T-cell (primary cell): ENCODE measurements at regions not wholly inside any gene's neighbourhood (a gene's known extent, or its start where the extent isn't known, plus 50 kb on each side); places are given as distances from the start of the nearest gene placed in this dataset.
"Not testable (repeated sequence)": the region's sequence is repeated elsewhere in the genome, so short reads cannot be mapped to it uniquely, and the experiment has no call there.

Experiments used
- ATAC-seq, 4 experiments: fragments of 200-7000 bp in 3 of 4; fragments of 150-1000 bp in 1 of 4; cut with Tn5 transposase; replicated peaks in 1 of 4; 1 replicate in 3 of 4; 2 replicates in 1 of 4; pipeline ENCODE4 v1.10.0; 2021; ENCODE audit warnings: moderate library complexity in 3 of 4, mild to moderate bottlenecking in 2 of 4, moderate number of reproducible peaks in 1 of 4
- CTCF ChIA-PET, 2 donors: fragments of 300-600 bp; sonication (Branson Sonifier 250); formaldehyde crosslinking; loops; one replicate each; lab custom pipeline; 2022; ENCODE audit warnings: antibody characterized with exemption in 2 of 2; lab: Charles Lee
- POLR2A ChIA-PET, 2 donors: fragments of 300-600 bp; sonication (Branson Sonifier 250); formaldehyde crosslinking; loops; one replicate each; lab custom pipeline; 2022; ENCODE audit warnings: antibody characterized with exemption in 2 of 2; lab: Charles Lee
- DNase-seq, 35 experiments: peaks; one replicate each; pipeline versions ENCODE4 v3.0.0 to v3.0.0-alpha.2; 2013 to 2023
- H3K27ac ChIP-seq: one replicate; pipeline ENCODE4 v1.5.1; 2013; ENCODE audit warnings: low read length
- H3K27me3 ChIP-seq, 2 experiments: replicated peaks in 1 of 2; 1 replicate in 1 of 2; 2 replicates in 1 of 2; pipeline versions ENCODE4 v1.6.1 to v1.7.0; 2013; ENCODE audit warnings: low read length in 1 of 2, mixed read lengths in 1 of 2; ENCODE audit not compliant: control insufficient read depth in 2 of 2, insufficient read depth in 2 of 2; ENCODE audit errors: extremely low read depth in 1 of 2
- H3K36me3 ChIP-seq, 2 donors: 1 replicate in 1 of 2; 2 replicates in 1 of 2; pipeline versions ENCODE4 v1.6.1 to v1.7.0; 2013; ENCODE audit warnings: low read length in 1 of 2; ENCODE audit not compliant: control insufficient read depth in 2 of 2, insufficient read depth in 1 of 2; ENCODE audit errors: extremely low read depth in 1 of 2
- H3K4me1 ChIP-seq, 2 experiments: 1 replicate in 1 of 2; 2 replicates in 1 of 2; pipeline versions ENCODE4 v1.6.1 to v1.7.0; 2013; ENCODE audit warnings: low read length in 2 of 2, mixed read lengths in 1 of 2; ENCODE audit not compliant: insufficient read depth in 2 of 2, control insufficient read depth in 1 of 2; ENCODE audit errors: extremely low read depth in 1 of 2
- H3K4me3 ChIP-seq, 2 donors: 1 replicate in 1 of 2; 2 replicates in 1 of 2; pipeline versions ENCODE4 v1.5.1 to v1.7.0; 2013; ENCODE audit warnings: mild to moderate bottlenecking in 2 of 2, low read length in 1 of 2, moderate library complexity in 1 of 2; ENCODE audit not compliant: control insufficient read depth in 1 of 2; ENCODE audit errors: extremely low read depth in 1 of 2
- H3K9me3 ChIP-seq: 2 replicates; pipeline ENCODE4 v1.7.0; 2013
- H3K27ac Mint-ChIP-seq, 2 donors: one replicate each; pipeline ENCODE4 v1.8.0; 2020 to 2021; ENCODE audit warnings: mild to moderate bottlenecking in 2 of 2, mixed read lengths in 2 of 2
- H3K27me3 Mint-ChIP-seq, 2 donors: one replicate each; pipeline ENCODE4 v1.8.0; 2021 to 2022; ENCODE audit warnings: mixed read lengths in 2 of 2
- H3K36me3 Mint-ChIP-seq: one replicate; pipeline ENCODE4 v1.8.0; 2021; ENCODE audit warnings: mixed read lengths
- H3K4me1 Mint-ChIP-seq, 3 donors: one replicate each; pipeline ENCODE4 v1.8.0; 2020 to 2022; ENCODE audit warnings: mixed read lengths in 3 of 3, mild to moderate bottlenecking in 1 of 3
- H3K4me3 Mint-ChIP-seq, 3 donors: one replicate each; pipeline ENCODE4 v1.8.0; 2020 to 2022; ENCODE audit warnings: mild to moderate bottlenecking in 3 of 3, mixed read lengths in 3 of 3, moderate library complexity in 3 of 3
- H3K9me3 Mint-ChIP-seq, 3 donors: one replicate each; pipeline ENCODE4 v1.8.0; 2020 to 2022; ENCODE audit warnings: mixed read lengths in 3 of 3
- WGBS: methylation state at CpG from one replicate; pipeline ENCODE4 v1.1.5; 2013; ENCODE audit warnings: missing lambda C conversion rate; ENCODE audit not compliant: insufficient coverage; 5-methylcytosine and 5-hydroxymethylcytosine counted together

DNA sequence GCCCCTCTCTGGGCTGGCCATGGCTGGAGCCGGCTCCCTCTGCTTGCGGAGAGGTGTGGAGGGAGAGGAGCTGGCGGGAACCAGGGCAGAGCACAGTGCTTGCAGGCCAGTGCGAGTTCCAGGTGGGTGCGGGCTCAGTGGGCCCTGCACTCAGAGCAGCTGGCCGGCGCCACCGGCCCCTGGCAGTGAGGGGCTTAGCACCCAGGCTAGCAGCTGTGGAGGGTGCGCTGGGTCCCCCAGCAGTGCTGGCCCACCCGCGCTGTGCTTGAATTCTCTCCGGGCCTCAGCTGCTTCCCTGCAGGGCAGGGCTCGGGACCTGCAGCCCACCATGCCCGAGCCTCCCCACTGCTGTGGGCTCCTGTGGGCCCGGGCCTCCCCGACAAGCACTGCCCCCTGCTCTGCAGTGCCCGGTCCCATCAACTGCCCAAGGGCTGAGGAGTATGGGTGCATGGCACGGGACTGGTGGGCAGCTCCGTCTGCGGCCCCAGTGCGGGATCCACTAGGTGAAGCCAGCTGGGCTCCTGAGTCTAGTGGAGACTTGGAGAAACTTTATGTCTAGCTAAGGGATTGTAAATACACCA is 61.2 kb upstream of the AGR3 start:
- POLR2A ChIA-PET: no interaction called here
- DNase-seq (no peak), ATAC-seq (no peak)
- no peaks in the 10 kb centered on the region for H3K9me3 ChIP-seq
- Mint-ChIP-seq H3K9me3 (peaks cover 8% of the 10 kb centered on the region in 3 donors), H3K27me3 (no peaks in the 10 kb centered on the region), H3K36me3 (peaks cover 5% of the 10 kb centered on the region), H3K27ac (no peak overlapping the region), H3K4me1 (peaks cover 13 to 26% (median 25%) of the 10 kb centered on the region in 3 donors), H3K4me3 (no peak overlapping the region)
- no peaks in the 10 kb centered on the region for H3K27me3 ChIP-seq
- H3K27ac ChIP-seq: no peak overlapping the region
- H3K4me1 ChIP-seq: peaks cover 0 to 33% of the 10 kb centered on the region in 2 experiments
- CTCF ChIA-PET: interaction anchor here in 1 of 2 donors (0.6 kb wide), 2 partner anchors 765 to 1407 kb away, joined by 3 to 5 read pairs; no protein-coding TSS in a partner anchor
- no peaks in the 10 kb centered on the region for H3K36me3 ChIP-seq
- H3K4me3 ChIP-seq: no peak overlapping the region
- WGBS: 90% methylated on average over 21 of the region's 21 CpGs

DNA sequence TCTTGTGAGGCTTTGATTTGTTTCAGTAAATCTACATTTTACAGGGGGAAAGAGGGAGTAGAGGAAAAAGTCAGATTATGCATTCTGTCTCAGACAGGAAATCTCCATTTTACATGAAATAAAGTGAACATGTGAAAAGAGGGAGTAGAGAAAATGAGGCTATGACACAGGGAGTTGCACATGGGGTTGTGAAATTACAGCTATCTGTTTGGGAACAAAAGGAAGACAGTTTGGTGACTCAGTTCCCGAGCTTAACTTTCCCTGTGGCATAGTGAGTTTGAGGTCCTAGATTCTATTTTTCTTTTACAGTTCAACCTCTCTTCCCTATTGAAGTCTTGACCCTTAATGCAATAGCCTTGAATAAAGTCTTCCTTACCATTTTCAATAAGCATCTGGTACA is 63.2 kb upstream of the AGR3 start:
- peaks cover 6 to 18% (median 15%) of the 10 kb centered on the region in 3 donors for H3K4me1 Mint-ChIP-seq
- ChIA-PET CTCF (no interaction called here), POLR2A (no interaction called here)
- H3K27me3 Mint-ChIP-seq: no peaks in the 10 kb centered on the region
- Histone ChIP-seq H3K36me3 (no peaks in the 10 kb centered on the region), H3K9me3 (no peaks in the 10 kb centered on the region), H3K4me1 (peaks cover 0 to 18% of the 10 kb centered on the region in 2 experiments), H3K27ac (no peak overlapping the region), H3K4me3 (no peak overlapping the region), H3K27me3 (no peaks in the 10 kb centered on the region)
- no CpG with 5 or more reads among the region's 1 CpG for WGBS
- no peak overlapping the region for H3K27ac Mint-ChIP-seq
- peaks cover 5% of the 10 kb centered on the region for H3K36me3 Mint-ChIP-seq
- no peak for DNase-seq
- no peak for ATAC-seq
- H3K4me3 Mint-ChIP-seq: no peak overlapping the region
- peaks cover 13 to 22% (median 19%) of the 10 kb centered on the region in 3 donors for H3K9me3 Mint-ChIP-seq

DNA sequence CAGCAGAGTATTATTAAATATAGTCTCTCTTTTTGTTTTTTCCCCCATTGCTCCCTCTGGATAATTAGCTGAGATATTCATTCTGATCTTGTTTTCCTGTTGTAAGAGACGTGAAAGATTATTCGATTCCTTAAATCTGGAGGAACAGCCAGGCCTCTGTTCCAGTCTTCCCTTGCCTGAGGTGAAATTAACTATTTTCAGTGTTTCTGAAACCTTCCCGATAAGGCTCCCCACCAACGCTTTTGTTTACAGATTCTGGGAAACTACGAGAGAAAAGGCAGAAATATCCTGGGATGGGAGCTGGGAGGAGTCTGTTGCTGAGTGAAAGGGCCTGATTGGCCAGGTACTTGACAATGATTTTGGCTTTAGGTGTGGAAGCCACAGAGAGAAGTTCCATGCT is 63.6 kb upstream of the AGR3 start:
- 92% methylated on average over 3 of the region's 5 CpGs for WGBS
- Mint-ChIP-seq H3K27ac (no peak overlapping the region), H3K4me1 (peaks cover 6 to 14% (median 11%) of the 10 kb centered on the region in 3 donors), H3K9me3 (peaks cover 13 to 22% (median 19%) of the 10 kb centered on the region in 3 donors), H3K27me3 (no peaks in the 10 kb centered on the region), H3K4me3 (no peak overlapping the region), H3K36me3 (peaks cover 5% of the 10 kb centered on the region)
- DNase-seq: no peak
- Histone ChIP-seq H3K4me3 (no peak overlapping the region), H3K27ac (no peak overlapping the region), H3K36me3 (no peaks in the 10 kb centered on the region), H3K27me3 (no peaks in the 10 kb centered on the region), H3K4me1 (peaks cover 0 to 15% of the 10 kb centered on the region in 2 experiments), H3K9me3 (no peaks in the 10 kb centered on the region)
- CTCF ChIA-PET: no interaction called here
- no peak for ATAC-seq
- POLR2A ChIA-PET: no interaction called here

DNA sequence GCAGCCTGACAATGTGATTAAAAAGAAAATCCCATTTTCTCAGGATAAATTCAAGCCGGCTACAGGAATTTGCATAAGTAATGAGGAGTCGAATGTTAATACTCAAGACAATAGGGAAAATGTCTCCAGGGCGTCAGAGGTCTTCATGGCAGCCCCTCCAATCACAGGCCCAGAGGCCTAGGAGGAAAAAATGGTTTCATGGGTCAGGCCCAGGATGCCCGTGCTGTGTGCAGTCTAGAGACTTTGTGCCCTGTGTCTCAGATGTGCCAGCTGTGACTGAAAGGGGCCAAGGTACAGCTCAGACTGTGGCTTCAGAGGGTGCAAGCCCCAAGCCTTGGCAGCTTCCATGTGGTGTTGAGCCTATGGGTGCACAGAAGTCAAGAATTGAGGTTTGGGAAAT is 66.3 kb upstream of the AGR3 start:
- H3K4me1 Mint-ChIP-seq, H3K27me3 ChIP-seq, DNase-seq, H3K27ac Mint-ChIP-seq, CTCF ChIA-PET, H3K36me3 ChIP-seq, H3K27me3 Mint-ChIP-seq, ATAC-seq, H3K36me3 Mint-ChIP-seq, H3K9me3 ChIP-seq, H3K4me3 Mint-ChIP-seq, H3K27ac ChIP-seq, H3K4me1 ChIP-seq, POLR2A ChIA-PET, H3K4me3 ChIP-seq: not testable (repeated sequence)
- H3K9me3 Mint-ChIP-seq: peaks cover 13 to 22% (median 19%) of the 10 kb centered on the region in 3 donors
- WGBS: 86% methylated on average over 2 of the region's 4 CpGs

DNA sequence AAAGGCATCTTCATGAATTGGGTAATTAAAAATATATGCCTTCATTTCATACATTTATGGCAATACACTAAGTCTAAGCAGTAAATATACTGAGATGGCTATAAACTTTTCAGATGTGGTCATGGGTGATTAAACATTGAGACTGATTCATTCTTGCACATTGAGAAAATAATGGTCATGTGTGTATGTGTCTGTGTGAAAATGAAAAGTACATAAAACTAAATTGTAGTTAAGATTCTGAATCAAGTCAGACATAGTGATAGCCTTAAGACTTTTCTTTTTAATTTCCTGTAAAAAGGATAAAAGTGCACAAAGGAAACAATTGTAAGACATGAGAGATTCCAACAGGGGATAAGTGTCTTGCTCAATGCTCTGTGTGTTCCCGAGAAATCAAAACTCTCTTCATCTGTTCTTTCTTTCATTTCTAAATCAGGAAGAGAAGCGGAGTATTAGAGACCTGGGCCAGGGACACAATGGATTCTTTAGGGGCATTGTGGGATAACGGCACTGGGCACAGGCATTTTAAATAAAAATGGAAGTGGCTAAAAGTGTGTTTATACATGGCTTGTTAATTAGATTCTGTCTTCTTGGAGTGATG is 69.8 kb upstream of the AGR3 start:
- Histone ChIP-seq H3K27ac (no peak overlapping the region), H3K4me1 (no peaks in the 10 kb centered on the region), H3K9me3 (no peaks in the 10 kb centered on the region), H3K27me3 (no peaks in the 10 kb centered on the region), H3K4me3 (no peak overlapping the region), H3K36me3 (no peaks in the 10 kb centered on the region)
- Mint-ChIP-seq H3K4me1 (no peaks in the 10 kb centered on the region), H3K27ac (no peak overlapping the region), H3K4me3 (no peak overlapping the region), H3K27me3 (no peaks in the 10 kb centered on the region), H3K9me3 (peaks cover 13 to 22% (median 19%) of the 10 kb centered on the region in 3 donors), H3K36me3 (peaks cover 5% of the 10 kb centered on the region)
- ChIA-PET POLR2A (no interaction called here), CTCF (no interaction called here)
- no CpG with 5 or more reads among the region's 3 CpGs for WGBS
- DNase-seq: no peak
- ATAC-seq: no peak

DNA sequence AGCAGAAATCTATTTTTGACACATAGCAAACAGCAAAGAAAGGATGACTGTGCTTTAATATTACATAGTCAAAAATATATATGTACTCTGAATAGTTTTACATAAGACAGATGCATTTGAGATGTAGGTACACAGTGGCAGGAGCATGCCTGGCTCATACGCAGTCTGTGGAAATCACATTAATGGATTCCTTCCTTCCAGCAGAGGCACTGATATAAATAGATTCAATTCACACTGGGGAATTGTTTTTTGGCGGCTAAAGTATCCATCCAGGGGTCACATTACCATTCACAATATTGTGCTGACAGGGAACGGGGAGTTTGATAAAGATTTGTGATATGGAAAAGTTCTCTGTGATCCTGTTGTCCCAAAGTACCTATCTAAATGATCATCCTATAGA is 72.5 kb upstream of the AGR3 start:
- no peaks in the 10 kb centered on the region for H3K36me3 Mint-ChIP-seq
- ChIA-PET POLR2A (no interaction called here), CTCF (no interaction called here)
- no peaks in the 10 kb centered on the region for H3K27me3 Mint-ChIP-seq
- Histone ChIP-seq H3K27ac (no peak overlapping the region), H3K27me3 (no peaks in the 10 kb centered on the region), H3K9me3 (no peaks in the 10 kb centered on the region), H3K4me3 (no peak overlapping the region), H3K4me1 (no peaks in the 10 kb centered on the region), H3K36me3 (no peaks in the 10 kb centered on the region)
- H3K27ac Mint-ChIP-seq: no peak overlapping the region
- ATAC-seq (no peak), DNase-seq (no peak)
- H3K4me1 Mint-ChIP-seq: no peaks in the 10 kb centered on the region
- H3K9me3 Mint-ChIP-seq: peaks cover 0 to 8% (median under 1%) of the 10 kb centered on the region in 3 donors
- no CpG with 5 or more reads among the region's 3 CpGs for WGBS
- H3K4me3 Mint-ChIP-seq: no peak overlapping the region
